C4-2B (cell line): ENCODE measurements at regions not wholly inside any gene's neighbourhood (a gene's known extent, or its start where the extent isn't known, plus 50 kb on each side); places are given as distances from the start of the nearest gene placed in this dataset.

Experiments used
- H3K27ac ChIP-seq: fragments of 450-650 bp; 2 replicates; pipeline ENCODE4 v1.5.1; 2017
- ZFX ChIP-seq: fragments of 450-650 bp; IDR thresholded peaks from 2 replicates; pipeline ENCODE4 v1.6.1; 2017
- TF ChIP-seq, protein P1 (sequence below): fragments of 450-650 bp; conservative IDR thresholded peaks from 2 replicates; pipeline ENCODE4 v1.5.1; 2017; ENCODE audit warnings: mild to moderate bottlenecking

GRCh38 chr5:165527577-165527976, 2022.2 kb downstream of the MAT2B start:
- TF ChIP-seq ZFX, result no peak
- TF ChIP-seq, protein P1, sequence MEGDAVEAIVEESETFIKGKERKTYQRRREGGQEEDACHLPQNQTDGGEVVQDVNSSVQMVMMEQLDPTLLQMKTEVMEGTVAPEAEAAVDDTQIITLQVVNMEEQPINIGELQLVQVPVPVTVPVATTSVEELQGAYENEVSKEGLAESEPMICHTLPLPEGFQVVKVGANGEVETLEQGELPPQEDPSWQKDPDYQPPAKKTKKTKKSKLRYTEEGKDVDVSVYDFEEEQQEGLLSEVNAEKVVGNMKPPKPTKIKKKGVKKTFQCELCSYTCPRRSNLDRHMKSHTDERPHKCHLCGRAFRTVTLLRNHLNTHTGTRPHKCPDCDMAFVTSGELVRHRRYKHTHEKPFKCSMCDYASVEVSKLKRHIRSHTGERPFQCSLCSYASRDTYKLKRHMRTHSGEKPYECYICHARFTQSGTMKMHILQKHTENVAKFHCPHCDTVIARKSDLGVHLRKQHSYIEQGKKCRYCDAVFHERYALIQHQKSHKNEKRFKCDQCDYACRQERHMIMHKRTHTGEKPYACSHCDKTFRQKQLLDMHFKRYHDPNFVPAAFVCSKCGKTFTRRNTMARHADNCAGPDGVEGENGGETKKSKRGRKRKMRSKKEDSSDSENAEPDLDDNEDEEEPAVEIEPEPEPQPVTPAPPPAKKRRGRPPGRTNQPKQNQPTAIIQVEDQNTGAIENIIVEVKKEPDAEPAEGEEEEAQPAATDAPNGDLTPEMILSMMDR, result no peak
- H3K27ac ChIP-seq, result no peak overlapping the region

GRCh38 chr5:165538065-165538464, 2032.6 kb downstream of the MAT2B start:
- H3K27ac ChIP-seq, result no peak overlapping the region
- no peak for TF ChIP-seq ZFX
- TF ChIP-seq, protein P1, result no peak

DNA sequence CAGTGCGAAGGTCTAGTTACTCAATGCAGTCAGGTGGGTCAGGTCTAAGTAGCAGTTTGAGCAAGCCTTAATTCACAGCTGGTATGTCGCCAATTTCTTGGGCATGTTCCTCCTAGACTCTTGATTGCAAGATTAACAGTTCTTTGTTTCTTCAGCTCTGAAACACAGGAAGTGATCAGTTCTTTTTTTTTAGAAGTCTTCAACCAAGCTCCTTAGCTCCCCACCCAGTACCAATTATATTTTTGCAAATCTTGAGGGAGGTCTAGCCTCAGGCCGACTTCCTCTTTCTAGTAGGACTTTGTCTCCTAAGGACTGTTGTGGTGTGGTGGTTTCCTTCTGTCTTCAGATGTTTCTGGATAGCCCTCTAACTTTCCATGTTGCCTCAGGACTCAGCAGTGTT, 2054.2 kb downstream of the MAT2B start:
- TF ChIP-seq, protein P1, result no peak
- no peak for TF ChIP-seq ZFX
- no peak overlapping the region for H3K27ac ChIP-seq

- TF ChIP-seq, protein P1, result no peak
- TF ChIP-seq ZFX, result no peak
- H3K27ac ChIP-seq, result no peak overlapping the region
These were observed 2055.2 kb downstream of the MAT2B start for GRCh38 chr5:165560648-165561047.

DNA sequence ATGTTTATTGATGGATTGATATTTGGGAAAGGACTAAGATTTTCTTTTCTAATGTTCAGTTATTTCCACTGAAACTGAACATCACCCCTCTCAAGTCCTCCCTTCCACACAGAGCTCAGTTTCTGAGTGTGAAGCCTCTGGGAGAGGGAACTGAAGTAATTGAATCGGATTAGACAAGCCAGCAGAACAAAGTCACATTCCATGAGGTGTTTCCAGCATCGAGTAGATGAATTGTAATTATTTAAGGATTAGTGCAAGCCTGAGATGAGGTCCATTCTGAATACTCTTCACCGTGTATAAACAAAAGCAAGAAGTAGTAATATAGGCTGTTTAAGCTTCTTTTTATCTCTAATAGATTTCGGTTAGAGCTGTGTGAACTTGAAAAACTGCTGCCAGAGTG, 2060.5 kb downstream of the MAT2B start:
- H3K27ac ChIP-seq, result no peak overlapping the region
- no peak for TF ChIP-seq ZFX
- TF ChIP-seq, protein P1, result no peak

GRCh38 chr5:165569551-165569950, 2064.1 kb downstream of the MAT2B start:
- H3K27ac ChIP-seq, result no peak overlapping the region
- TF ChIP-seq, protein P1, result no peak
- no peak for TF ChIP-seq ZFX

DNA sequence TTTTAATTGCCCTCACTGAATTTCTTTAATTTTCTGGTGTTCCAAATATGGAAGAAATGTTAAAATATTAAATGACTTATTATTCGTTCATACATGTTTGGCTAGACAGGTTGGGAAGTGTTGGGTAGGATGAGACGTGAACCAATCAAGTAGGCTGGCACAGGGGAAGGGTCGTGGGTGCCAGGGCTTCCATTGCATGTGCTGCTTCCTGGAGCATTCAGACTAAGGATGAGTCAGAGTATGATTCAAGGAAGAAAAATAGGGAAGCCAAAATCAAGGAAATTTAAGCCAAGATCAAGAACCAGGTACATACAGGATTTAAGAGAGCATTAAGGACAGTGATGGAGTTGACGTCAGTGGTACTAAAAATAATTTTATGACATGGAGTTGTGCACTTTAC, 2068.0 kb downstream of the MAT2B start:
- no peak overlapping the region for H3K27ac ChIP-seq
- no peak for TF ChIP-seq ZFX
- TF ChIP-seq, protein P1, result no peak
